DMS 273 treated with DMSO at 0.1 percent for 48 hours (cell line): ENCODE measurements at regions not wholly inside any gene's neighbourhood (a gene's known extent, or its start where the extent isn't known, plus 50 kb on each side); places are given as distances from the start of the nearest gene placed in this dataset.

Experiments used
- DNase-seq: peaks from one replicate; lab custom pipeline; 2025; lab: John Stamatoyannopoulos, UW

GRCh38 chr15:58269455-58270414 lies 131.6 kb downstream of the AQP9 start:
- DNase-seq: no peak

GRCh38 chr15:58271410-58271809 lies 133.2 kb downstream of the AQP9 start:
- no peak for DNase-seq

- no peak for DNase-seq
Observed at GRCh38 chr15:58273104-58273503, 134.9 kb downstream of the AQP9 start.

GRCh38 chr15:58274885-58275284 lies 136.7 kb downstream of the AQP9 start:
- DNase-seq: no peak

GRCh38 chr15:58275785-58276184 lies 137.6 kb downstream of the AQP9 start:
- no peak for DNase-seq

- no peak for DNase-seq
Observed at GRCh38 chr15:58276924-58277323, 138.7 kb downstream of the AQP9 start.

- no peak for DNase-seq
Observed at GRCh38 chr15:58277333-58277732, 139.2 kb downstream of the AQP9 start.

GRCh38 chr15:58279106-58279505 lies 140.9 kb downstream of the AQP9 start:
- DNase-seq: no peak

GRCh38 chr15:58279654-58280053 lies 141.5 kb downstream of the AQP9 start:
- DNase-seq: no peak

- no peak for DNase-seq
Observed at GRCh38 chr15:58282060-58282708, 144.0 kb downstream of the AQP9 start.

GRCh38 chr15:58283302-58283701 lies 145.1 kb downstream of the AQP9 start:
- no peak for DNase-seq

- DNase-seq: no peak
Observed at GRCh38 chr15:58284293-58284692, 146.1 kb downstream of the AQP9 start.

- no peak for DNase-seq
Observed at GRCh38 chr15:58285212-58285920, 146.4 kb upstream of the LIPC start.

- no peak for DNase-seq
Observed at GRCh38 chr15:58285921-58286278, 145.9 kb upstream of the LIPC start.

GRCh38 chr15:58286523-58286922 lies 145.3 kb upstream of the LIPC start:
- DNase-seq: no peak

GRCh38 chr15:58287891-58288290 lies 143.9 kb upstream of the LIPC start:
- no peak for DNase-seq

GRCh38 chr15:58288592-58288991 lies 143.2 kb upstream of the LIPC start:
- no peak for DNase-seq

GRCh38 chr15:58291848-58292247 lies 139.9 kb upstream of the LIPC start:
- no peak for DNase-seq

GRCh38 chr15:58292751-58293175 lies 139.0 kb upstream of the LIPC start:
- DNase-seq: no peak

GRCh38 chr15:58293622-58294550 lies 137.9 kb upstream of the LIPC start:
- DNase-seq: no peak

GRCh38 chr15:58294681-58295254 lies 137.0 kb upstream of the LIPC start:
- no peak for DNase-seq
